NCI-H2171 (cell line): ENCODE measurements at regions not wholly inside any gene's neighbourhood (a gene's known extent, or its start where the extent isn't known, plus 50 kb on each side); places are given as distances from the start of the nearest gene placed in this dataset.
"Not testable (repeated sequence)": the region's sequence is repeated elsewhere in the genome, so short reads cannot be mapped to it uniquely, and the experiment has no call there.

Experiments used
- DNase-seq: peaks from one replicate; lab custom pipeline; 2025; lab: John Stamatoyannopoulos, UW

DNA sequence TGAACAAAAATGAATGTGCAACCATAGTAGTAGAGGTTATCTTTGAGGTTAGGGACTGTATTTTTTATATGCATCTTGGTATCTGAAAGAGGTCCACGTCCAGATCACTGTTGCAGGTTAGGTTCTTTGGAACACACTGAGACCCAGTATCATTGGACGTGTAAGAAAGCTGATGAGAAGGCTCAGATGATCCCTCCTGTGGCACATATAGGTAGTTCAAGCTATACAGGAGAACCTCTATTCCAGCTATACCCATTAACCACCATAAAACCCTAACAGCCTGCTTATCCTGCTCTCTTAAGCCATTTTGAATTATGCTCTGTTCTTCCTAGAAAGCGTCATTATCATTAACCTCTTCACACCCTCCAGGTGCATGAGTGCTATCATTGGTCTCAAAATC lies 930.7 kb upstream of the HS3ST1 start:
- no peak for DNase-seq

- DNase-seq: not testable (repeated sequence)
Observed at GRCh38 chr4:12333083-12333482, 904.4 kb upstream of the HS3ST1 start.

- no peak for DNase-seq
Observed at GRCh38 chr4:12324965-12325364, 896.3 kb upstream of the HS3ST1 start.

DNA sequence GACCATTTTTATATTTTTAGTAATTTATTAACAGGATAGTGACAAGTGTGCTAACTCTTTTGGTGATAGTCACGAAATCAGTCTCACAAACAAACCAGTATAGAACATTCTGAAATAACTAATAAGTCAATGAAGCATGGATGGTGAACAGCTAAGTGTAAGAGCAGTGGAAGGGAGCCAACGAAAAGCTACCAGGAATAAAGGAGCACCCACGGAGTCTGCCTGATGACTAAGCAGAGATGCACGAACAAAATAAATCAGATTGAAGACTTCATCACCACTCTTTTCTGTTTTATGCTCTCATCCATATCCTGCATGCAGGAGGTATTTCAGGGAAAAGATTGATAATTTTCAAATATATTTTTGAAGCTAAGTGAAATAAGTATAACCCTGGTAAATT lies 891.1 kb upstream of the HS3ST1 start:
- DNase-seq: no peak

DNA sequence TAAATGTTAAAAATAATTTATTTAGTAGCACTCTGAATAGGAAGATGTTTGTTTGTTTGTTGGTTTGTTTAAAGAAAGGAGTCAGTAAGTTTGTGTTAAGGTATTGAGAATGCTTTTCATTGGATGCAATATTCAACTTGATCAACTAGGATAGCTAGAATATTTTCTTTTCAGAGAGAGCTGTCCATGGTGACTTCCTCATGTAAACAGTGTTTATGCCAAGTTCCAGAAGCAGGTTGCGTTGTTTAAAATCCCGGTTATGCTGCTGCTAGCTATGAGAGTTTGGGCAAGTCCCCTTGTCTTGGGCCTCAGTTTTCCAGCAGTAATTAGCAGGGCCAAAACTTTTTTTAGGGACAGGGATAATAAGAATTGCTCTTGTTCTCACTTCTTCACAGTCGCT lies 876.2 kb upstream of the HS3ST1 start:
- DNase-seq: no peak

DNA sequence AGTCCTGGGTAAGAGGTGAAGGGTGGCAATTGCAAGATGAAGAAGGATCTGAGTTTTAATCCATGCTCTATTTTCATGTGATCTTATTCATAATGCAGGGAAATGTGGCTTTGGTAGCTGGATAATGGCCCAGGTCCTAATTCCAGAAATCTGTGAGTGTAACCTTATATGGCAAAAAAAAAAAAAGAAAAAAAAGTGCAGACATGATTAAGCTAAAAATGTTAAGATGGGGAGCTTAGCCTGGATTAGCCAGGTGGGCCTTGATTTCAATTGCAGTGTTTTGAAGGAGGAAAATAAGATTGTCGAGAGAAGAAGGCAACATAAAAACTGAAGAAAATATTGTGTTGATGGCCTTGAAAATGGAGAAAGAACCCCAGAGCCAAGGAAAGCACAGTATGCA lies 867.7 kb upstream of the HS3ST1 start:
- DNase-seq: no peak

DNA sequence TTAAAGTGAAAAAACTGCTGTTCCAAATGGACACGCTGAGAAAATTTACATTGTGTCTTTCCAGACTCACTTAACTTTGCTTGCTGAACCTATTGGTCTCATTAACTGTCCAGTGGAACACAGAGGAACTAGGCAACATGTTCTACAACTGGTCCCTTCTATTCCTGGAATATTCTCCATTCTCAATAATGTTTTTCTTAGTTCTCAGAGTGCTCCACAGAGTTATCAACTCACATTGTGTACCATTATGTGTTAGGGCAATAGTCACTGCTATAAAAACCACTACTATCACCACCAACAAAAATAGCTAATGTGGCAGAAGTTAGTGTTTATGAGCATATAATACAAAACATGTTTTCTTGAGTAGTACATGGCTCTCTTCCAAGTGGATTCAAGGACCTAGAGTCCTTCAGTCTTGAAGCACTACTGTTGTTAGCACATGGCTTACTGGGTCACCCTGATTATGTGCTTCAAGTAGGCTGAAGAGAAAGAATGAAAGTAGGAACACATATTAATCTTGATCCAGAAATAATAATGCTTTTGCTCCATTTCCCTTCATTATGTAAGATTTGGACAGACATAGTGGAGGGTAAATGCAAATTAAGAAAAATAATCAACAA lies 865.3 kb upstream of the HS3ST1 start:
- no peak for DNase-seq

GRCh38 chr4:12286351-12286750 lies 857.7 kb upstream of the HS3ST1 start:
- DNase-seq: no peak

DNA sequence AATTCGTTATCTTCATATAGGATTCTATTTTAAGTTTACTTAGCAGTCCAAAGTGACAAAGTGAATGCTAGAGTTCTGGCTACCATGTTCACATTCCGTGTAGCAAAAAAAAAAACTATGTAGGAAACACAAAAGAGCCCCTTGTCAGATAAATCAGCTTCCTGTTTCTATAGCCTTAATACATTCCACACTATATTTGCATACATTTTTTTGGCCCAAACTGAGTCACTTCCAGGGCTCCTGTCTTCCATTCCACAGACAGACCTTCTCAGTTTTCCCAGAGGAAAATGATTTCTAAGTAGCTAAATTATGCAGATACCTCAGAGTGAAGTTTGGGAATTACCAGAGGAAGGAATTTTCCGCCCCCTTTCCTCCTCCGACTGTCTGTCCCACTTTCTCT lies 841.9 kb upstream of the HS3ST1 start:
- no peak for DNase-seq

DNA sequence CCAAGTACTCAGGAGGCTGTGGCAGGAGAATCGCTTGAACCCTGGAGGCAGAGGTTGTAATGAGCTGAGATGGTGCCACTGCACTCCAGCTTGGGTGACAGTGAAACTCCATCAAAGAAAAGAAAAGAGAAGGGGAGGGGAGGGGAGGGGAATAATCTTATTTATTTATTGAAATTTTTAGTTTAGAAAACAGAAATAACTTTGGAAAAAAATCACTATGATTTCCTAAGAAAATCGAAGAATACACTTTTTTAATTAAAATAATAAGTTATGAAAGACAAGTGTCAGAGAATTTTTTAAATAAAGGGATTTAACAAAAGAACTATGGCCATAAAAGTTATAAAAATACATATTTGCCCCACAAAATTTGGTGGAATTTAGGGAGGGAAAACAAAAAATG lies 836.9 kb upstream of the HS3ST1 start:
- DNase-seq: no peak

DNA sequence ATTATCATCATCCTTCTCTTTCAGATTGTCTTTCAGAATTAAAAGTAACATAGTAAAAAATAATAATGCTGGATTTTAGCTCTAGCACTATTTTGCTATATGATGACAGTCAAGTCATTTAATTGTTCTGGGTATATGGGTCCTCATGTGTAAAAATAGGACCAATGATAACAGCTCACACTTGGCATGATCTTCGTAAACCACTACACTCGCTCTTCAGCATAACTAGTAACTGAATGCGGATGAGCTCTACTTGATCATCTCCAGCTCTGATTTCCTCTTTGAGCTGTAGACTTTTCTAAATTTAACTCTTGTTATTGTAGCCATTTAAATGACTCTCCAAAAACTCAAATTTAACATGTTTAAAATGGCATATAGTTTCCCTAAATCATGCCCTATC lies 831.8 kb upstream of the HS3ST1 start:
- DNase-seq: no peak

DNA sequence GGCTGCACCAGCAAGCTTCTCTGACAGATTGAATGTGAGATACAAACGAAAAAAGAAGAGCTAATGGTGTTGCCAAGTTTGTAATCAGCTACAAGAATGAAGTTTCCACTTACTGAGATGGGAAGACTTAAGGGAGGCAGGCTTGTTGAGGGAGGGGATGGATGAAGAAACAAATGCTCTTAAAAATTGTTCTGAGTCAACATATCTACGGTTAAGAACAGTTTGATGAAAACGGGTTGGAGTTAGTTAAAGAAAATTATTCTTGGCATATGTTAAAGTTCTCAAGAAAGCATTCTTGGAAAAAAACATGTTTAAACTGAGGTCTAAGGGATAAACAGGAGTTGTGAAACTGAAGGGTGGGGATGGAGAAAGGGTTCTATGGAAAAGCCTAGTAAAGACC lies 816.3 kb upstream of the HS3ST1 start:
- no peak for DNase-seq

GRCh38 chr4:12242354-12242753 lies 813.7 kb upstream of the HS3ST1 start:
- no peak for DNase-seq

- no peak for DNase-seq
Observed at GRCh38 chr4:12239897-12240636, 811.4 kb upstream of the HS3ST1 start.

- no peak for DNase-seq
Observed at GRCh38 chr4:12231098-12231497, 802.4 kb upstream of the HS3ST1 start.

GRCh38 chr4:12221031-12221430 lies 792.3 kb upstream of the HS3ST1 start:
- no peak for DNase-seq

- no peak for DNase-seq
Observed at GRCh38 chr4:12211636-12212035, 782.9 kb upstream of the HS3ST1 start.

DNA sequence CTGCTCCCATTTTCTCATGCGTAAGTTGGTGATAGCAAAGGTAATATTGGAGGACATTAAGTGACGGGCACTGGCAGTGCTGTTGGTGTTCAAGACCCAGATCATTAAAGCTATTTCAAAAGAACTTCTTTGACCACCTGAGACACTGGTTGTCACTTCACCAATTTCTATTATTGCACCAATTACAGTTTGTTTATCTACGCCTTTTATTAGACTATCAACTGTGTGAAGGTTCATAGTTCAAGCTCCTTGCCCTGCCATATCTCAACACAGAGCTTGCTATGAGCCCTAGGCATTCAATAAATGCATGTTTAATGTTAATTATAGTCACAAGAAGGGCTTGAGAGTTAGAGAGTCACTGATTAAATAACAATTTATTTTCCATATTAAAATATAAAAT lies 778.7 kb upstream of the HS3ST1 start:
- no peak for DNase-seq

DNA sequence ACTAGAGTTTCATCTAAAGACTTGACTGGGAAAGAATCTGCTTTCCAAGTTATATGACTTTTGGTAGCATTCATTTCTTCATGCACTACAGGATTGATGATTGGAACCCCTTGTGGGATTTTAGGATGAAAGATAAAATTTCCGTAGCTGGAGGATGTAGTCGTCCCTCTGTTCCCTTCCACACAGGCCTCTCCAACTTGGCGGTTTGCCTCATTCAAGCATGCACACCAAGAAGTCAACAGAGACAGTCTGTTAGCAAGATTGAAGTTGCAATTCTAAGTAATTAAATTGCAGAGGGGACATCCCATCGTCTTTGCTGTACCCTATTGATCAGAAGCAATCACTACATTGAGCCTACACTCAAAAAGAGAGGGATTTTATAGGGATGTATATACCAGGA lies 777.4 kb upstream of the HS3ST1 start:
- DNase-seq: no peak

DNA sequence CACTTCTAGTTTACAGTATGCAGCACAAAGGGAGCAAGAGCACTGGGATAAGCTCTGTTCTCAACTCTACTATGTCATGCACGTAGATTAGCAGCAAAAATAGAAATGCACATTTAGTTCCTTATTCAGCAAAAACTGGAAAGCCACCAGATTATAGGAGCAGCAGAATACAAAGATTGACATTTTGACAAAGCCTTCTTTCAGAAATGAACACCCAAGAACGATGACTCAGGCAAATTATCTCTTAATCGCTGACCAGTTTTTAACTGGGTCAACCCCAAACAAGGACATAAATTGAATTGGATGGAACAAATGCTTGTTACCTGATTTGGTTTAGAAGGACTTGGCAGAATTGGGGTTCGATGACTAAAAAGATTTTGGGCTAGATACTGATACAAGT lies 775.3 kb upstream of the HS3ST1 start:
- no peak for DNase-seq

DNA sequence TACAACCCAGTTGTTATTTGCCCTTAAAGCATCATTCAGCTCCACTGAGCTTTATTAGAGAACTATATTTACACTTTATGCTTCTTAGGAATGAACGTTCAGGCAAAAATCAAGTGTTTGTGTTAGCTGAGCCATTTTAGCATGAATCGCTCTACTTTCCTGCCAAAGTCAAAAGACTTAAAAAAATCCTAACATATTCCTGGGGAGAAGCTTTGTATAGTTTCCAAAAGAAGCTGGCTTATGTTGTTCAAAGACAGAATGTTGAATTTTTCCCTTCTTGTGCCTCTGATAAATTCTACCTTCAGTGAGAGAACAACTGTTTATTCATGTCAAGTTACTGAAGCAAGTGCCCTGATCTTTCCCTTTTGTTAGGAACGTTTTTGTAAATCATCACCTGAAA lies 771.5 kb upstream of the HS3ST1 start:
- DNase-seq: no peak

DNA sequence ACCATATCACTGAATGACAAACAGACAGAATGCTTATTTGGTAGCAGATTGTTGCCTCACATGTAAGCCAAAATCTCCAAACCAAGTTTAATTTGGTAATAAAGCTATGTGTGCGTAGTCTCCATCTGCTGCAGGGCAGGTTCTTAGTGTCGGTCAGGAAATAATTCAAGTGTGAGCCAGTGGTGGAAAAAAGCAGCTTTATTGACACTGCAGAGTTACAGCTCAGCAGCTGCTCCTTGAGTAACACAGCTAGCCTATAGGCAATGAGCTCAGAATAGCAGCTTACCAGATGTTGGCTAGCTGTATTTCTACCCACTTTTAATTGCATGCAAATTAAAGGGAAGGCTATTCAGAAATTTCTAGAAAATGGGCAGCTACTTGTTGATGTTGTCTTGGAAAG lies 757.8 kb upstream of the HS3ST1 start:
- no peak for DNase-seq

DNA sequence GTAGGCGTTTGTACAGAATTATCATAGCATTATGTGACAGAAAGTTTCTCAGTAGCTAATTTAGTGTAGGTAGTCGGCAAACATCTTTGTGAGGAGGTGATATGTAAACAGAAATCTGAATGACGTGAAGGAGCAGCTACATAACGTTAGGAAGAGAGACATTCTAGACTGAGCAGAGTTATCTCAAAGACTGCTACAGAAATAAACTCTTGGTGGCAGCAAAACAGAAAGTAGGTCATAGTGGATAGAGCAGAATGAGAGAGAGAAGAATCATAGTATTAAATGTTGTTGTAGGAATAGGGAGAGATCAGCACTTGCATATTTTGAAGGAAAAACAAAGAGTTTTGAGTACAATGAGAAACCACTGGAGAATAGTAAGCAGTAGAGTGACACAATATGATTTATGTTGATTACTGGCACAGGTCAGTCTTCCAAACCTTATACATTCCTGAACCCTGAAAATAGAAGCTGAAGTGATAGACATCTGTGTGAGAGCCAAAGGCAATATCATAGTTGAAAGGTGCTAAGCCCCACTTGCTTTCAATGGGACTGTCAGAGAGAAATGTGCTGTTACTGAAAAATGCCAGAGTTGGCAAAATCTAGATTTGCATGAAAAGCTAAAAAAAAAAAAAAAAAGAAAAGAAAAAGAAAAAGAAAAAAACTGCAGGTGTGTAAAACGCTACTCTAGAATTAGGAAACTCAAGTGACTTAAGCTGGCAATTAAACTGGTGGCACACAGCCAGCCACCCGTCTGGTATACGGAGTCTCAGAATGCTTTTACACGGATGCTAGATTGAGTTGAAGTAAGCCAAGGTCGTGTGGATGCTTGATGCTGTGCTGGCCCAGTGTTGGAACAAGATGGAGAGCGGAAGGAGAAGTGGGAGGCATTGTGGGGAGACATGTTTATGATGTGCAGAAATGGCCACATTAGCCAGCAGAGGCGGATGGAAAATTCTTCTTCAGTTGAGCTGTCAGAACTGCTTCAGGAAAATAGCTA lies 750.2 kb upstream of the HS3ST1 start:
- DNase-seq: no peak
